DOHH2 (cell line): ENCODE measurements at regions not wholly inside any gene's neighbourhood (a gene's known extent, or its start where the extent isn't known, plus 50 kb on each side); places are given as distances from the start of the nearest gene placed in this dataset.

Experiments
- CTCF ChIP-seq: fragments of 200-600 bp; sonication (generic); IDR thresholded peaks from one replicate; pipeline ENCODE4 v1.5.1; 2014; ENCODE audit warnings: antibody characterized with exemption, mild to moderate bottlenecking, low read depth, low read length; ENCODE audit not compliant: poor library complexity, severe bottlenecking
- EZH2phosphoT487 ChIP-seq: fragments of 200-600 bp; sonication (generic); IDR thresholded peaks from 2 replicates; pipeline ENCODE4 v1.6.1; 2017; ENCODE audit warnings: borderline replicate concordance, mild to moderate bottlenecking, antibody characterized with exemption, low read length, moderate library complexity, mixed read lengths

GRCh38 chr21:15496911-15497310 lies 232.9 kb upstream of the USP25 start:
- no peak for TF ChIP-seq CTCF
- no peak for TF ChIP-seq EZH2phosphoT487
